Gastrocnemius medialis (tissue), 4 donors: ENCODE measurements at regions not wholly inside any gene's neighbourhood (a gene's known extent, or its start where the extent isn't known, plus 50 kb on each side); places are given as distances from the start of the nearest gene placed in this dataset.
"Not testable (repeated sequence)": the region's sequence is repeated elsewhere in the genome, so short reads cannot be mapped to it uniquely, and the experiment has no call there.

Source experiments
- ATAC-seq, 2 donors: fragments of 150-250 bp; one replicate each; pipeline ENCODE4 v1.9.1; 2016
- DNase-seq, 2 donors: peaks; one replicate each; pipeline ENCODE4 v3.0.0-alpha.2; 2019
- H3K27ac ChIP-seq, 4 donors: fragments of 200-600 bp; sonication (generic); 1 replicate in 1 of 4; 2 replicates in 3 of 4; pipeline ENCODE4 v1.5.1; 2016 to 2018; ENCODE audit warnings: mild to moderate bottlenecking in 2 of 4, moderate library complexity in 1 of 4
- H3K27me3 ChIP-seq, 3 donors: fragments of 200-600 bp; sonication (generic) in 2 of 3; 1 replicate in 1 of 3; 2 replicates in 2 of 3; pipeline versions ENCODE4 v1.5.1 to v1.6.0; 2016 to 2019; ENCODE audit warnings: mild to moderate bottlenecking in 1 of 3, moderate library complexity in 1 of 3
- H3K36me3 ChIP-seq, 2 donors: fragments of 200-600 bp; sonication (generic) in 1 of 2; one replicate each; pipeline ENCODE4 v1.5.1; 2017 to 2018
- H3K4me1 ChIP-seq, 2 donors: fragments of 200-600 bp; sonication (generic) in 1 of 2; one replicate each; pipeline ENCODE4 v1.5.1; 2016 to 2017; ENCODE audit warnings: mild to moderate bottlenecking in 2 of 2
- H3K4me3 ChIP-seq, 4 donors: fragments of 200-600 bp; sonication (generic) in 3 of 4; 1 replicate in 1 of 4; 2 replicates in 3 of 4; pipeline ENCODE4 v1.5.1; 2016 to 2019; ENCODE audit warnings: mild to moderate bottlenecking in 2 of 4
- H3K9me3 ChIP-seq, 3 donors: fragments of 200-600 bp; sonication (generic) in 2 of 3; 1 replicate in 1 of 3; 2 replicates in 2 of 3; pipeline ENCODE4 v1.5.1; 2016 to 2019
- in situ Hi-C, 4 donors: fragments of 200-750 bp; cut with MboI; loops; one replicate each; pipeline versions ENCODE4 v1.15.0 to v1.8.0; 2017; ENCODE audit warnings: low sequenced_read_pairs in 4 of 4
- intact Hi-C: fragments of 100-400 bp; cut with DNase I; formaldehyde crosslinking; loops from one replicate; pipeline ENCODE4 v1.15.1; 2023; ENCODE audit warnings: low total_unique reads
- TF ChIP-seq, protein P1 (sequence below), 5 experiments: fragments of 450-650 bp in 3 of 5; fragments of 200-600 bp in 2 of 5; sonication (generic) in 2 of 5; IDR thresholded peaks in 4 of 5; conservative IDR thresholded peaks in 1 of 5; 1 replicate in 4 of 5; 2 replicates in 1 of 5; pipeline ENCODE4 v1.5.1; 2016 to 2019; ENCODE audit warnings: antibody characterized with exemption in 5 of 5, mild to moderate bottlenecking in 3 of 5, moderate library complexity in 3 of 5

DNA sequence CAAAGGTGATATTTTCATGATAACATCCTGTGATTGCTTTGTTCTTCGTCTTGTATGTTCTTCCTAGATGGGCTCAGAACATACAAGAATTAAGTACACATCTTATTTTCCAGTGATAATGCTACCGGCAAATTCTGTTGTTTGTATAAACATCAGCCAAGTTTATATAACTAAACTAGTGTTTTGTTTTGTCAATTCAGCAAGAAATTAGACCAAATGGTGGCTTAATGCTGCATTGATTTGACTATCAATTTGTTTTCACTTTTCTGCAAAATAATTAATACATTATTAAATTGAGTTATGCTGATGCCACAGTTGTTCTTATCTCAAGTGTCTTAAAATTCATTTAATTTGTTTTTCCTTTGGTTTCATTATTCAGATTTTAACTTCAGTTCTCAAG, 177.7 kb downstream of the OR4F29 start:
- intact Hi-C loops, DNase-seq, in situ Hi-C loops, H3K27me3 ChIP-seq, H3K4me1 ChIP-seq, H3K4me3 ChIP-seq, H3K9me3 ChIP-seq, ATAC-seq, H3K27ac ChIP-seq, H3K36me3 ChIP-seq: not testable (repeated sequence)

DNA sequence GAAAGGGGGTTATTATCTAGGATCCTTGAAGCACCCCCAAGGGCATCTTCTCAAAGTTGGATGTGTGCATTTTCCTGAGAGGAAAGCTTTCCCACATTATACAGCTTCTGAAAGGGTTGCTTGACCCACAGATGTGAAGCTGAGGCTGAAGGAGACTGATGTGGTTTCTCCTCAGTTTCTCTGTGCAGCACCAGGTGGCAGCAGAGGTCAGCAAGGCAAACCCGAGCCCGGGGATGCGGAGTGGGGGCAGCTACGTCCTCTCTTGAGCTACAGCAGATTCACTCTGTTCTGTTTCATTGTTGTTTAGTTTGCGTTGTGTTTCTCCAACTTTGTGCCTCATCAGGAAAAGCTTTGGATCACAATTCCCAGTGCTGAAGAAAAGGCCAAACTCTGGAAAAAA, 183.7 kb downstream of the OR4F29 start:
- peak; percentile 28 to 44 for DNase-seq
- H3K36me3 ChIP-seq, ATAC-seq, intact Hi-C loops, H3K27me3 ChIP-seq, H3K9me3 ChIP-seq, H3K4me1 ChIP-seq, H3K4me3 ChIP-seq, in situ Hi-C loops, H3K27ac ChIP-seq: not testable (repeated sequence)
- TF ChIP-seq, protein P1, sequence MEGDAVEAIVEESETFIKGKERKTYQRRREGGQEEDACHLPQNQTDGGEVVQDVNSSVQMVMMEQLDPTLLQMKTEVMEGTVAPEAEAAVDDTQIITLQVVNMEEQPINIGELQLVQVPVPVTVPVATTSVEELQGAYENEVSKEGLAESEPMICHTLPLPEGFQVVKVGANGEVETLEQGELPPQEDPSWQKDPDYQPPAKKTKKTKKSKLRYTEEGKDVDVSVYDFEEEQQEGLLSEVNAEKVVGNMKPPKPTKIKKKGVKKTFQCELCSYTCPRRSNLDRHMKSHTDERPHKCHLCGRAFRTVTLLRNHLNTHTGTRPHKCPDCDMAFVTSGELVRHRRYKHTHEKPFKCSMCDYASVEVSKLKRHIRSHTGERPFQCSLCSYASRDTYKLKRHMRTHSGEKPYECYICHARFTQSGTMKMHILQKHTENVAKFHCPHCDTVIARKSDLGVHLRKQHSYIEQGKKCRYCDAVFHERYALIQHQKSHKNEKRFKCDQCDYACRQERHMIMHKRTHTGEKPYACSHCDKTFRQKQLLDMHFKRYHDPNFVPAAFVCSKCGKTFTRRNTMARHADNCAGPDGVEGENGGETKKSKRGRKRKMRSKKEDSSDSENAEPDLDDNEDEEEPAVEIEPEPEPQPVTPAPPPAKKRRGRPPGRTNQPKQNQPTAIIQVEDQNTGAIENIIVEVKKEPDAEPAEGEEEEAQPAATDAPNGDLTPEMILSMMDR (IDR thresholded peaks at IDR 0.05 in 4 of 5, conservative IDR thresholded peaks at IDR 0.05 in 1 of 5), result peak in 4 of 5 experiments; percentile 37 to 55 (median 42)
